ENCODE measurements at regions not wholly inside any gene's neighbourhood (a gene's known extent, or its start where the extent isn't known, plus 50 kb on each side); places are given as distances from the start of the nearest gene placed in this dataset.
A peak's percentile ranks its signal among the peaks of the same experiment; 100 is the strongest.

GRCh38 chr7:50962962-50963374, 180.3 kb upstream of the GRB10 start (continued):
- TF ChIP-seq HMGXB4 (CRISPR knock-in tag; IDR thresholded peaks at IDR 0.05; ENCODE audit: borderline replicate concordance) (no peak), JUN (IDR thresholded peaks at IDR 0.05) (peak; percentile 36 to 69; a peak in 4 of 5 replicates), HOXB5 (CRISPR knock-in tag; IDR thresholded peaks at IDR 0.05) (no peak), PBX3 (IDR thresholded peaks at IDR 0.05) (no peak), FOSL2 (IDR thresholded peaks at IDR 0.05) (peak; percentile 69), FOSL2 (CRISPR knock-in tag; IDR thresholded peaks at IDR 0.05) (peak; percentile 69), ZNF302 (CRISPR knock-in tag; IDR thresholded peaks at IDR 0.05) (no peak), EHMT2 (IDR thresholded peaks at IDR 0.05; ENCODE audit: low read depth) (no peak), USF2 (IDR thresholded peaks at IDR 0.05) (no peak)

GRCh38 chr7:50962281-50962883, 179.7 kb upstream of the GRB10 start:
- ATAC-seq = peak; percentile 45 to 46; a peak in 4 of 6 replicates
- no peaks in the 10 kb centered on the region for H3K9me3 ChIP-seq
- H3K27ac ChIP-seq = peak overlapping the region; percentile 82 to 83
- peaks cover 30% of the 10 kb centered on the region for H3K4me1 ChIP-seq
- no peak for TF ChIP-seq EHF (CRISPR knock-in tag; IDR thresholded peaks at IDR 0.05)
- TF ChIP-seq MAZ (IDR thresholded peaks at IDR 0.05; ENCODE audit: borderline replicate concordance, low read depth, low read length) = no peak
- no peak for TF ChIP-seq SREBF2 (IDR thresholded peaks at IDR 0.05)
- TF ChIP-seq KDM5A (IDR thresholded peaks at IDR 0.05) = no peak
- no peak for TF ChIP-seq KDM1A (IDR thresholded peaks at IDR 0.05; ENCODE audit: low read depth)
- no peak for TF ChIP-seq EP300 (IDR thresholded peaks at IDR 0.05)
- no peak for TF ChIP-seq E2F6 (IDR thresholded peaks at IDR 0.05; ENCODE audit: borderline replicate concordance, low read depth)
- no peak for TF ChIP-seq CHD4 (IDR thresholded peaks at IDR 0.05; ENCODE audit: borderline replicate concordance)
- no peak for TF ChIP-seq ATOH8 (CRISPR knock-in tag; IDR thresholded peaks at IDR 0.05; ENCODE audit: low read depth)
- no peak for TF ChIP-seq RAD21 (conservative IDR thresholded peaks at IDR 0.05 in 1 of 2, IDR thresholded peaks at IDR 0.05 in 1 of 2)
- TF ChIP-seq PHF8 (IDR thresholded peaks at IDR 0.05; ENCODE audit: borderline replicate concordance, low read depth) = no peak
- TF ChIP-seq REST (IDR thresholded peaks at IDR 0.05) = no peak
- no peak for TF ChIP-seq POLR2AphosphoS2 (conservative IDR thresholded peaks at IDR 0.05; ENCODE audit: low read length)
- TF ChIP-seq RCOR1 (IDR thresholded peaks at IDR 0.05; ENCODE audit: low read depth, low read length) = no peak
- no peak for FAIRE-seq
- ChIA-PET CTCF (interaction anchor here (0.8 to 2.1 kb wide), 3 partner anchors 125 to 1186 kb away, joined by 3 to 7 read pairs (median 4); no protein-coding TSS in a partner anchor), POLR2A (no interaction called here)
- peak in 1 of 2 experiments; percentile 13 for DNase-seq (ENCODE audit: low read depth in 1 of 2, low spot score in 1 of 2)
- H3K4me2 ChIP-seq = peak overlapping the region; percentile 69
- no peak overlapping the region for H3K4me3 ChIP-seq
- WGBS (ENCODE audit: missing lambda C conversion rate) = 48% methylated on average over 10 of the region's 10 CpGs

All from A549 (cell line).